Spleen (tissue), 11 donors: ENCODE measurements at regions not wholly inside any gene's neighbourhood (a gene's known extent, or its start where the extent isn't known, plus 50 kb on each side); places are given as distances from the start of the nearest gene placed in this dataset.

Experiments
- DNase-seq: peaks from one replicate; pipeline ENCODE4 v3.0.0-alpha.2; 2020
- H3K27ac ChIP-seq, 8 donors: fragments of 200-600 bp; sonication (generic) in 7 of 8; 1 replicate in 4 of 8; 2 replicates in 4 of 8; pipeline versions ENCODE4 v1.5.0 to v1.8.0; 2016 to 2021; ENCODE audit warnings: inconsistent platforms in 4 of 8, mild to moderate bottlenecking in 4 of 8, moderate library complexity in 1 of 8
- H3K27me3 ChIP-seq, 7 donors: fragments of 200-600 bp; sonication (generic) in 6 of 7; replicated peaks in 1 of 7; 1 replicate in 4 of 7; 2 replicates in 3 of 7; pipeline versions ENCODE4 v1.5.0 to v1.8.0; 2016 to 2021; ENCODE audit warnings: inconsistent platforms in 3 of 7, mild to moderate bottlenecking in 1 of 7
- H3K36me3 ChIP-seq, 6 donors: fragments of 200-600 bp; sonication (generic) in 5 of 6; 1 replicate in 4 of 6; 2 replicates in 2 of 6; pipeline versions ENCODE4 v1.5.0 to v1.8.0; 2016 to 2021; ENCODE audit warnings: inconsistent platforms in 2 of 6
- H3K4me1 ChIP-seq, 6 donors: fragments of 200-600 bp; sonication (generic) in 5 of 6; 1 replicate in 3 of 6; 2 replicates in 3 of 6; pipeline versions ENCODE4 v1.5.0 to v1.8.0; 2016 to 2021; ENCODE audit warnings: inconsistent platforms in 3 of 6
- H3K4me3 ChIP-seq, 8 donors: fragments of 200-600 bp; sonication (generic) in 7 of 8; 1 replicate in 4 of 8; 2 replicates in 4 of 8; pipeline versions ENCODE4 v1.5.0 to v1.8.0; 2016 to 2021; ENCODE audit warnings: inconsistent platforms in 4 of 8, mild to moderate bottlenecking in 4 of 8, moderate library complexity in 2 of 8
- H3K9me3 ChIP-seq, 8 donors: fragments of 200-600 bp; sonication (generic) in 7 of 8; 1 replicate in 4 of 8; 2 replicates in 4 of 8; pipeline versions ENCODE4 v1.5.0 to v1.8.0; 2016 to 2021; ENCODE audit warnings: inconsistent platforms in 4 of 8
- POLR2A ChIP-seq, 3 donors: fragments of 450-650 bp; IDR thresholded peaks; one replicate each; pipeline ENCODE4 v1.5.1; 2017; ENCODE audit warnings: antibody characterized with exemption in 3 of 3, mild to moderate bottlenecking in 1 of 3
- POLR2AphosphoS5 ChIP-seq, 3 donors: sonication (generic); formaldehyde crosslinking; IDR thresholded peaks; one replicate each; pipeline ENCODE4 v1.5.1; 2017; ENCODE audit warnings: antibody characterized with exemption in 3 of 3
- WGBS, 5 donors: extraction: QIAGEN DNeasy Blood & Tissue Kit in 3 of 5; methylation state at CpG; one replicate each; pipeline versions ENCODE4 v1.1.5 to v1.1.7; 2013 to 2018; 5-methylcytosine and 5-hydroxymethylcytosine counted together
- intact Hi-C: fragments of 100-400 bp; cut with DNase I; formaldehyde crosslinking; loops from one replicate; pipeline ENCODE4 v1.15.0; 2023; ENCODE audit warnings: low total_unique reads
- TF ChIP-seq, protein P1 (sequence below), 11 experiments: fragments of 200-600 bp in 7 of 11; fragments of 450-650 bp in 4 of 11; sonication (generic) in 4 of 11; IDR thresholded peaks in 8 of 11; conservative IDR thresholded peaks in 3 of 11; 1 replicate in 7 of 11; 2 replicates in 4 of 11; pipeline versions ENCODE4 v1.4.0 to v1.8.0; 2016 to 2021; ENCODE audit warnings: antibody characterized with exemption in 11 of 11, inconsistent platforms in 4 of 11, mild to moderate bottlenecking in 1 of 11
- donor health status: healthy with polysubstance abuse.
- donor health status: DM: no; HTN: no; CAD: no; lungs with moderate emphysema.
- donor health status: DM: no; HTN: no; CAD: no.
- donor health status: Bipolar disorder and iron deficiency.
- donor health status: healthy.
- donor health status: DM: no; HTN: no; CAD: no.
- donor health status: DM: yes; HTN: yes; CAD: no.

DNA sequence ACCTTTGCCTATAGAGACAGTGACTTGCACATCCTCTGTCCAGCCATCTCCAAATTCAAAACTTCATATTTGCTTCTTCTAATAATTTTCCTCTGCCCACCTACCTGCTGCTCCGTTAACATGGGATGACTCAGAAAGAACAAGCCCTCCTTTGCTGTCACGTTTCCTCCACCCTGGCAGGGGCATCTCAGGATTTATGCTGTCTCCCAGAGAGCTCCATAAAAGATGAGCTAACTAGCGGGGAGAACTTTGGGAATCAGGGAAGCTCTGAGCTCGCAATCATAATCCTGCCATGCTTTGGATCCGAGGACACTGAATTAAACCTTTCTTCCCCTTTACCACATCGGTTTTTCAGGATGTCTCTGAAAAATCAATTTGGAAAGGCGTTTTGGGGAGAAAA is 78.4 kb upstream of the FSTL4 start:
- peaks cover 0 to 48% (median 0%) of the 10 kb centered on the region in 7 donors for H3K27me3 ChIP-seq
- no peaks in the 10 kb centered on the region for H3K36me3 ChIP-seq
- 75 to 79% (median 78%) methylated on average over 7 of the region's 7 CpGs for WGBS, 5 donors
- no peak for DNase-seq
- no peaks in the 10 kb centered on the region for H3K4me1 ChIP-seq
- H3K27ac ChIP-seq = no peak overlapping the region
- H3K9me3 ChIP-seq = no peaks in the 10 kb centered on the region
- no peak overlapping the region for H3K4me3 ChIP-seq
- TF ChIP-seq POLR2A (IDR thresholded peaks at IDR 0.05) = no peak
- TF ChIP-seq POLR2AphosphoS5 (IDR thresholded peaks at IDR 0.05) = no peak
- intact Hi-C loops = no loop called here

- Histone ChIP-seq H3K9me3 (no peaks in the 10 kb centered on the region), H3K27me3 (peaks cover 0 to 58% (median 0%) of the 10 kb centered on the region in 7 donors), H3K4me1 (no peaks in the 10 kb centered on the region), H3K27ac (no peak overlapping the region), H3K36me3 (no peaks in the 10 kb centered on the region), H3K4me3 (no peak overlapping the region)
- no peak for TF ChIP-seq POLR2A (IDR thresholded peaks at IDR 0.05)
- TF ChIP-seq, protein P1, sequence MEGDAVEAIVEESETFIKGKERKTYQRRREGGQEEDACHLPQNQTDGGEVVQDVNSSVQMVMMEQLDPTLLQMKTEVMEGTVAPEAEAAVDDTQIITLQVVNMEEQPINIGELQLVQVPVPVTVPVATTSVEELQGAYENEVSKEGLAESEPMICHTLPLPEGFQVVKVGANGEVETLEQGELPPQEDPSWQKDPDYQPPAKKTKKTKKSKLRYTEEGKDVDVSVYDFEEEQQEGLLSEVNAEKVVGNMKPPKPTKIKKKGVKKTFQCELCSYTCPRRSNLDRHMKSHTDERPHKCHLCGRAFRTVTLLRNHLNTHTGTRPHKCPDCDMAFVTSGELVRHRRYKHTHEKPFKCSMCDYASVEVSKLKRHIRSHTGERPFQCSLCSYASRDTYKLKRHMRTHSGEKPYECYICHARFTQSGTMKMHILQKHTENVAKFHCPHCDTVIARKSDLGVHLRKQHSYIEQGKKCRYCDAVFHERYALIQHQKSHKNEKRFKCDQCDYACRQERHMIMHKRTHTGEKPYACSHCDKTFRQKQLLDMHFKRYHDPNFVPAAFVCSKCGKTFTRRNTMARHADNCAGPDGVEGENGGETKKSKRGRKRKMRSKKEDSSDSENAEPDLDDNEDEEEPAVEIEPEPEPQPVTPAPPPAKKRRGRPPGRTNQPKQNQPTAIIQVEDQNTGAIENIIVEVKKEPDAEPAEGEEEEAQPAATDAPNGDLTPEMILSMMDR (IDR thresholded peaks at IDR 0.05 in 8 of 11, conservative IDR thresholded peaks at IDR 0.05 in 3 of 11) = no peak
- TF ChIP-seq POLR2AphosphoS5 (IDR thresholded peaks at IDR 0.05) = no peak
- 63 to 75% (median 70%) methylated on average over 5 of the region's 5 CpGs for WGBS, 5 donors
- no peak for DNase-seq
- intact Hi-C loops = no loop called here
Observed at GRCh38 chr5:133688391-133688790, 76.0 kb upstream of the FSTL4 start.

DNA sequence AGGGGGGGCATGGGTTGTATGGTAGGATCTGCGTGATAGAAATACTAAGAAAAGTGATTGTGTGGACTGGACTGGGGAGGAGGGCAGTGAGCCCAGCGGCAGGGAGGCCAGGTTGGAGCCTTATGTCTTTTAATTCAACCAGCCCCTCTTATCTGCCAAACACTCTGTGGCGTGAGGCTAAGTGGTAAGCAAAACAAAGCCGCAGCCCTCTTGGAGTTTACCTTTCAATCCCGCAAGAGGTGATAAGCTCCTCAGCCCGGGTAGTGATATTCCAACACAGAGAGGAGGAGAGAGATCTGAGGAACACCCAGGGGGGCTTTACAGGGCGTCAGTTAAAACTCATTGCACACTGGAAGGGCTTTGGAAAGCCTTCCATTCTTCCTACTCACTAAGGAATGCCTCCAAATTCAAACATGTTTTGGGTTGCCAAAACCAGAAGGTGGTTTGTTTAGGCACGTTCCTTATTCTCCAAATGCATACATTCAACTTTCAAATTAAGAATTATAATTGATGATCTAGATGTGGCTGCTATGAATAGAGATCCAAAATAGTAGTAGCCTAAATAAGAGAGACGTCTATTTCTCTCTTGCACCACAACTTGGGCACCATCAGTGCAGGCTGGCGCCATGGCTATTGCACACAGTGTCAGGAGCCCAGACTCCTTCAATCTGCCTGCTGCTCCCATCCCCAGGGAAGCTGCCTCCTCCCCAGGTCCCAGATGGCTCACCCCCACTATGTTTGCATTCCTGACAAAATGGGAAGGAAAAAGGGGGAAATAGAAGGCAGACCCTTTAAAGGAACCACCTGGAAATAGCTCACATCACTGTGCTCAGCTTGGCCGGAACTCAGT is 75.1 kb upstream of the FSTL4 start:
- DNase-seq = peak; percentile 62

DNA sequence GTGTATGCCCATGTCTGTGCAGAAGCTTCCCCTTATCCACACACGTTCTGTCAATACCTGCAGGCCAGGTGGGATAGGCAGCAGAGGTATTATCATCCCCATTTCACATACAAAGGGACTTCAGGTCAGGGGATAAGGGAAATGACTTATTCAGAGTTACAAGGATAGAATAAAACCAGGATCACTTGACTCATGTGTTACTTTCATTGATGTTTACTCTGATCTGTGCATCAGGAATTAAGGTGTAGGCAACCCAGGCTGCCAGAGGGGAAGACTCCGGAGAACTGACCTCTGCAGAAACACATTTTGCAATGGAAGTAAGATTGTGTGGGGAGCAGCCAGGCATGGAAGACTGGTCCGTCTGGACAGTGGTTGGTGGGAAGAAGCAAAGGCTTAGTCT is 74.2 kb upstream of the FSTL4 start:
- DNase-seq = no peak
- no peaks in the 10 kb centered on the region for H3K36me3 ChIP-seq
- TF ChIP-seq POLR2A (IDR thresholded peaks at IDR 0.05) = no peak
- TF ChIP-seq POLR2AphosphoS5 (IDR thresholded peaks at IDR 0.05) = no peak
- TF ChIP-seq, protein P1 (IDR thresholded peaks at IDR 0.05 in 8 of 11, conservative IDR thresholded peaks at IDR 0.05 in 3 of 11) = no peak
- no peak overlapping the region for H3K4me3 ChIP-seq
- intact Hi-C loops = no loop called here
- H3K27ac ChIP-seq = no peak overlapping the region
- 63 to 83% (median 69%) methylated on average over 3 of the region's 3 CpGs for WGBS, 5 donors
- no peaks in the 10 kb centered on the region for H3K4me1 ChIP-seq
- peaks cover 0 to 58% (median 0%) of the 10 kb centered on the region in 7 donors for H3K27me3 ChIP-seq
- no peaks in the 10 kb centered on the region for H3K9me3 ChIP-seq

More for the DNA sequence above, 75.1 kb upstream of the FSTL4 start:
- intact Hi-C loops = no loop called here
- no peak overlapping the region for H3K27ac ChIP-seq
- TF ChIP-seq, protein P1 (IDR thresholded peaks at IDR 0.05 in 8 of 11, conservative IDR thresholded peaks at IDR 0.05 in 3 of 11) = no peak
- TF ChIP-seq POLR2A (IDR thresholded peaks at IDR 0.05) = no peak
- no peak for TF ChIP-seq POLR2AphosphoS5 (IDR thresholded peaks at IDR 0.05)
- no peak overlapping the region for H3K4me3 ChIP-seq
- peaks cover 0 to 58% (median 0%) of the 10 kb centered on the region in 7 donors for H3K27me3 ChIP-seq
- no peaks in the 10 kb centered on the region for H3K9me3 ChIP-seq
- H3K36me3 ChIP-seq = no peaks in the 10 kb centered on the region
- H3K4me1 ChIP-seq = no peaks in the 10 kb centered on the region
- WGBS, 5 donors = 59 to 76% (median 70%) methylated on average over 11 of the region's 11 CpGs
